ENCODE measurements at regions not wholly inside any gene's neighbourhood (a gene's known extent, or its start where the extent isn't known, plus 50 kb on each side); places are given as distances from the start of the nearest gene placed in this dataset.

GRCh38 chr14:96987771-96988170 is 190.6 kb downstream of the VRK1 start:
- WGBS, 2 experiments (ENCODE audit: insufficient coverage in 1 of 2, insufficient read length in 1 of 2): 88 to 100% methylated on average over 3 of the region's 3 CpGs
- no peak overlapping the region for H3K27ac ChIP-seq (ENCODE audit: low read depth, low read length)
- H3K4me3 Mint-ChIP-seq: no peak overlapping the region
- no peaks in the 10 kb centered on the region for H3K4me1 ChIP-seq (ENCODE audit: control insufficient read depth, insufficient read depth, low read length)
- H3K27me3 Mint-ChIP-seq (ENCODE audit: insufficient read depth): no peaks in the 10 kb centered on the region
- no peaks in the 10 kb centered on the region for H3K9me3 ChIP-seq (ENCODE audit: control insufficient read depth, low read length)
- no peaks in the 10 kb centered on the region for H3K27me3 ChIP-seq (ENCODE audit: control insufficient read depth, insufficient read depth, low read length, poor library complexity, severe bottlenecking)
- peaks cover 7% of the 10 kb centered on the region for H3K4me1 Mint-ChIP-seq
- TF ChIP-seq CTCF (conservative IDR thresholded peaks at IDR 0.05): no peak
- DNase-seq: no peak
- H3K4me3 ChIP-seq (ENCODE audit: low read length): no peak overlapping the region
- no peaks in the 10 kb centered on the region for H3K9me3 Mint-ChIP-seq
- no peaks in the 10 kb centered on the region for H3K36me3 ChIP-seq (ENCODE audit: control insufficient read depth, insufficient read depth, low read length)
- no peaks in the 10 kb centered on the region for H3K36me3 Mint-ChIP-seq (ENCODE audit: low read depth)
- H3K27ac Mint-ChIP-seq: no peak overlapping the region
- H3K9ac ChIP-seq (ENCODE audit: extremely low read depth, low read length, poor library complexity, severe bottlenecking): no peak overlapping the region

GRCh38 chr14:96989306-96989705 is 192.1 kb downstream of the VRK1 start:
- Mint-ChIP-seq H3K27me3 (ENCODE audit: insufficient read depth) (no peaks in the 10 kb centered on the region), H3K36me3 (ENCODE audit: low read depth) (no peaks in the 10 kb centered on the region), H3K4me1 (peaks cover 7% of the 10 kb centered on the region), H3K9me3 (no peaks in the 10 kb centered on the region), H3K4me3 (no peak overlapping the region), H3K27ac (no peak overlapping the region)
- no peak for TF ChIP-seq CTCF (conservative IDR thresholded peaks at IDR 0.05)
- no peak for DNase-seq
- no peaks in the 10 kb centered on the region for H3K36me3 ChIP-seq (ENCODE audit: control insufficient read depth, insufficient read depth, low read length)
- H3K27ac ChIP-seq (ENCODE audit: low read depth, low read length): no peak overlapping the region
- H3K9me3 ChIP-seq (ENCODE audit: control insufficient read depth, low read length): no peaks in the 10 kb centered on the region
- 66 to 79% methylated on average over 2 to 4 of the region's 4 CpGs for WGBS, 2 experiments (ENCODE audit: insufficient coverage in 1 of 2, insufficient read length in 1 of 2)
- H3K4me3 ChIP-seq (ENCODE audit: low read length): no peak overlapping the region
- no peaks in the 10 kb centered on the region for H3K27me3 ChIP-seq (ENCODE audit: control insufficient read depth, insufficient read depth, low read length, poor library complexity, severe bottlenecking)
- no peak overlapping the region for H3K9ac ChIP-seq (ENCODE audit: extremely low read depth, low read length, poor library complexity, severe bottlenecking)
- no peaks in the 10 kb centered on the region for H3K4me1 ChIP-seq (ENCODE audit: control insufficient read depth, insufficient read depth, low read length)

- no peaks in the 10 kb centered on the region for H3K9me3 Mint-ChIP-seq
- H3K9ac ChIP-seq (ENCODE audit: extremely low read depth, low read length, poor library complexity, severe bottlenecking): no peak overlapping the region
- TF ChIP-seq CTCF (conservative IDR thresholded peaks at IDR 0.05): no peak
- H3K36me3 ChIP-seq (ENCODE audit: control insufficient read depth, insufficient read depth, low read length): no peaks in the 10 kb centered on the region
- H3K27ac Mint-ChIP-seq: no peak overlapping the region
- H3K27me3 Mint-ChIP-seq (ENCODE audit: insufficient read depth): peaks cover 3% of the 10 kb centered on the region
- H3K27ac ChIP-seq (ENCODE audit: low read depth, low read length): no peak overlapping the region
- no peak overlapping the region for H3K4me3 ChIP-seq (ENCODE audit: low read length)
- 85 to 90% methylated on average over 1 to 2 of the region's 2 CpGs for WGBS, 2 experiments (ENCODE audit: insufficient coverage in 1 of 2, insufficient read length in 1 of 2)
- H3K4me1 Mint-ChIP-seq: peaks cover 7% of the 10 kb centered on the region
- H3K27me3 ChIP-seq (ENCODE audit: control insufficient read depth, insufficient read depth, low read length, poor library complexity, severe bottlenecking): no peaks in the 10 kb centered on the region
- no peaks in the 10 kb centered on the region for H3K4me1 ChIP-seq (ENCODE audit: control insufficient read depth, insufficient read depth, low read length)
- H3K4me3 Mint-ChIP-seq: no peak overlapping the region
- no peaks in the 10 kb centered on the region for H3K9me3 ChIP-seq (ENCODE audit: control insufficient read depth, low read length)
- H3K36me3 Mint-ChIP-seq (ENCODE audit: low read depth): no peaks in the 10 kb centered on the region
- DNase-seq: no peak
These were observed 194.0 kb downstream of the VRK1 start for GRCh38 chr14:96991226-96991625.

Measured in endodermal cell (in vitro differentiated cells).